ENCODE measurements at regions not wholly inside any gene's neighbourhood (a gene's known extent, or its start where the extent isn't known, plus 50 kb on each side); places are given as distances from the start of the nearest gene placed in this dataset.

GRCh38 chr17:72344613-72345012 is 223.8 kb downstream of the SOX9 start:
- DNase-seq, result no peak

GRCh38 chr17:72345088-72345487 is 224.3 kb downstream of the SOX9 start:
- no peak for DNase-seq

GRCh38 chr17:72345536-72345935 is 224.7 kb downstream of the SOX9 start:
- DNase-seq, result no peak

GRCh38 chr17:72346306-72346705 is 225.5 kb downstream of the SOX9 start:
- DNase-seq, result no peak

GRCh38 chr17:72349011-72349410 is 228.2 kb downstream of the SOX9 start:
- no peak for DNase-seq

GRCh38 chr17:72349491-72349995 is 228.7 kb downstream of the SOX9 start:
- DNase-seq, result no peak

- DNase-seq, result no peak
Observed at GRCh38 chr17:72350073-72350472, 229.3 kb downstream of the SOX9 start.

- no peak for DNase-seq
Observed at GRCh38 chr17:72351365-72351764, 230.5 kb downstream of the SOX9 start.

- DNase-seq, result no peak
Observed at GRCh38 chr17:72351884-72352346, 231.1 kb downstream of the SOX9 start.

- no peak for DNase-seq
Observed at GRCh38 chr17:72353502-72353901, 232.7 kb downstream of the SOX9 start.

GRCh38 chr17:72354071-72354470 is 233.3 kb downstream of the SOX9 start:
- DNase-seq, result no peak

GRCh38 chr17:72357764-72358365 is 237.0 kb downstream of the SOX9 start:
- DNase-seq, result no peak

- DNase-seq, result no peak
Observed at GRCh38 chr17:72358465-72358864, 237.6 kb downstream of the SOX9 start.

GRCh38 chr17:72359274-72359673 is 238.5 kb downstream of the SOX9 start:
- no peak for DNase-seq

- DNase-seq, result no peak
Observed at GRCh38 chr17:72359811-72360210, 239.0 kb downstream of the SOX9 start.

- no peak for DNase-seq
Observed at GRCh38 chr17:72360386-72360940, 239.6 kb downstream of the SOX9 start.

GRCh38 chr17:72361892-72362291 is 241.1 kb downstream of the SOX9 start:
- no peak for DNase-seq

- DNase-seq, result no peak
Observed at GRCh38 chr17:72362376-72363088, 241.7 kb downstream of the SOX9 start.

- DNase-seq, result no peak
Observed at GRCh38 chr17:72363089-72363610, 242.3 kb downstream of the SOX9 start.

- DNase-seq, result no peak
Observed at GRCh38 chr17:72365857-72366414, 245.1 kb downstream of the SOX9 start.

GRCh38 chr17:72366626-72367025 is 245.8 kb downstream of the SOX9 start:
- no peak for DNase-seq

- no peak for DNase-seq
Observed at GRCh38 chr17:72368191-72368590, 247.4 kb downstream of the SOX9 start.

GRCh38 chr17:72369366-72369765 is 248.5 kb downstream of the SOX9 start:
- DNase-seq, result no peak

GRCh38 chr17:72370819-72371218 is 250.0 kb downstream of the SOX9 start:
- DNase-seq, result no peak
